Erythroblast (primary cell): ENCODE measurements at regions not wholly inside any gene's neighbourhood (a gene's known extent, or its start where the extent isn't known, plus 50 kb on each side); places are given as distances from the start of the nearest gene placed in this dataset.
"Not testable (repeated sequence)": the region's sequence is repeated elsewhere in the genome, so short reads cannot be mapped to it uniquely, and the experiment has no call there.

Experiments used
- DNase-seq, 2 experiments: peaks; one replicate each; lab custom pipeline; 2025; lab: John Stamatoyannopoulos, UW
- GATA1 ChIP-seq: IDR thresholded peaks from 2 replicates; pipeline ENCODE4 v1.6.1; 2011; ENCODE audit warnings: low read depth, mild to moderate bottlenecking, control low read depth, low read length, moderate library complexity
- POLR2A ChIP-seq: IDR thresholded peaks from 2 replicates; pipeline ENCODE4 v1.6.1; 2011; ENCODE audit warnings: mild to moderate bottlenecking, low read length

DNA sequence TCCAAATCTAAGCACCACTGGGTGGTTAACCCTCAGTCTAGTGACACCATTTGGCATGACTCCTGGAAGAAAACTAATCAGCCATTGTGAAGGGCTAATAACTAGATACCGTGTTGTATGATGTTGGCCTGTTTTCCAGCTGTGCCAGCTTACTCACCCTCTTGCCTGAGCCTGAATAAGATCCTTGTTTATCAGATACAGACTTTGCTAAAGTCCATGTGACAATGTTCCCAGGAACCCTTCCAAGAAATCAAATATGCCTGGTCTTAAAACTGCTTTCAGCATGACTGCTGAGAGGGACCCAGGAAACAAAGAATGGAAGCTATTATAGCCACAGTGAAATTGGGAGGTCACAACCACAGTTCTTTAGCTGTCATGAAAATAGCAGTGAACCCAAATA is 640.8 kb upstream of the INTU start:
- no peak for DNase-seq

DNA sequence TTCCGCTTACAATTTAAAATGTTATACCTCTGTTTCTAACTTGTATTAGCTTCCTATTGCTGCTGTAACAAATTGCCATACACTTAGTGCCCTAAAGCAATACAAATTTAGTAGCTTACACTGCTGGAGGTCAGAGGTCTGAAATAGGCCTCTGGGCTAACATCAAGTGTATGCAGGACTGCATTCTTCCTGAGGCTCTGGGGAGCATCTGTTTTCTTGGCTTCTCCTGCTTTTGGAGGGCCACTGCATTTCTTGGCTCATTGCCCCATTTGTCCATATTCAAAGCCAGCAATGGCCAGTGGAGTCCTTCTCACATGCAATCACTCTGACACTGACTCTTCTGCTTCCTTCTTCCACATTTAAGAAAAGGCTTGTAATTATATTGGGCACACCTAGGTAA is 639.8 kb upstream of the INTU start:
- TF ChIP-seq GATA1 (no peak), POLR2A (no peak)
- DNase-seq: no peak

More for the DNA sequence above, 640.8 kb upstream of the INTU start:
- no peak for TF ChIP-seq POLR2A
- no peak for TF ChIP-seq GATA1

DNA sequence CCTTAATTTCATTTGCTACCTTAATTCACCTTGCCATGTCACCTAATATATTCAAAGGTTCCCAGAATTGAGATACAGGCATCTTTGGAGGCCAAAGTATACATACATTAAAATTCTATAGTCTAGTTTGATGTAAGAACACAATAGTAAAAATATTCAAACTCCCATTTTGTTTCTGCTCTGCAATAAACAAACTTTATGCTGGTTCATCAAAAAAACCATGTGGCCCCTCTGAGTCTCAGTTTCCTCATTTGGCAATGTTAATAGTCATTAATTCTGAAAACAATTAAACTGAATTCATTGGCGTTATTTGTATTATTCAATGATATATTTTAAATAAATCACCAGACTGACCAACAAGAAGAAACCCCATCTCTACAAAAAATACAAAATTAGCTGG is 639.4 kb upstream of the INTU start:
- no peak for DNase-seq
- no peak for TF ChIP-seq POLR2A
- no peak for TF ChIP-seq GATA1

DNA sequence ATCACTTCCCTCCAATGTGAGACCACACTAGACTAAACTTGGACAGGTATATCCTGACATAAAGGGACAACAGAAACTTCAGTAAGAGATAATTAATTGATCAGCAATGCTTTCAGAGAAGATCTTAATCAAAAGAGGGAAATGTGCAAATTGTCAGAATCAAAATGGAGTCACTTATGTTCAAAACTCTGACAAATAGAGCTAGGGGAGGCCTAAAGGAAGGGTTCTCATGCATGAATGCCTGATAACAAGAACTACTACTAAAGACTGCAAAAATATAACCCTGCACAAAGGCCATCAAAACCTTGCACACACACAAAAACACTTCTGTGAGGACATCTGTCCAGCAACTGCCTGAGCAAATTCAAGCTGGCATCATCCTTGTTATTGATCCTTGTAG is 637.5 kb upstream of the INTU start:
- DNase-seq: no peak
- TF ChIP-seq POLR2A (no peak), GATA1 (no peak)

DNA sequence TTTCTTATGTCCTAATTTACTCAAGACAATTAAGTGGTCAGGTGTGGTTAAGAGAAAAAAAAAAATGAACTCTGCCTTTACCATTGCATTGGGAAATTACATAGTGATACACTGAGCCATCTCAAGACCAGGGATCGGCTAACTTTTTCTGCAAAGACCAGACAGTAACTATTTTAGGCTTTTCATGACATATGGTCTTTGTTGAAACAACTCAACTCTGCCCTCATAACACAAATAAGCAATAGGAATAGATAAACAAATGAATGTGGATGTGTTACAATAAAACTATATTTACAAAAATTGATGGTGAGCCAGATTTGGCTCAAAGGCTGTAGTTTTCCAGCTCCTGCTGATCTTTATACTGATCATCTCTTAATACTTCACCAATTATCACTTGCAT is 632.6 kb upstream of the INTU start:
- TF ChIP-seq POLR2A: no peak
- no peak for TF ChIP-seq GATA1

DNA sequence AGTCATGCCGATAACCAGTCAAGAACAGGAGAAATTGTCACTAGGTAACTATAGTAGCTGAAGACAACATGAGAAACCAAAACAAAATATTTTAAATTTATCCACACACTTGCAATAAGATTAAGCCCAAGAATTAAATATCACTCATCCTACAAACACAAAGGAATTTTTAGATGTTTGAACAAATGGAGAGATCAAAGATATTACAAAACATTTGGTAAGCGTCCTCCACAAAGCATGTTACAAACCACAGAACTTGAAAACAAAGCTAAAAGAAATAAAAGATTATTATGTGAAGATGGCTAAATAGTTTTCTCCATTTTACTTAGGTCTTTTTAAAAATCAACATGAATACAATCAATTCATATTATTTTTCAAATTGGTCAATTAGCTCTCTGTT is 631.9 kb upstream of the INTU start:
- DNase-seq: no peak
- TF ChIP-seq POLR2A (no peak), GATA1 (no peak)

More for the DNA sequence above, 632.6 kb upstream of the INTU start:
- no peak for DNase-seq

DNA sequence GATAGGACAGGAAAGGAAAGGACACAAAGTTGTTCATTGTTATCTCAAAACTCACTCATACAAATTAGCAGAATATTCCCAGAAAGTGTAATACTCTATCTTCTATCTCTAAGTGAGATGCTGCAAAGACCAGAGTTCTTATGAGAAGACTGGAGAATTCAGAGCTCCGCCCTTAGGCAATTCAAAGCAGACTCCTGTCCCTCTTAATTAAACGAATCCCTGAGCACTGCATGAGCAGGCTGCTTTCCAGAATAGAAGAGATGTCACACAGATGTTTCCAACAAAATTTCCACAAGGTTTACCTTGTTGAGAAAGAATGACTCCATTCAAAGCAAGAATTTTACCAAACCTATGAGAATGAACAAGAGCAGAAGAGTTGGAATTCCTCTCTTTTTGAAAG is 630.8 kb upstream of the INTU start:
- no peak for DNase-seq
- TF ChIP-seq GATA1 (no peak), POLR2A (no peak)

DNA sequence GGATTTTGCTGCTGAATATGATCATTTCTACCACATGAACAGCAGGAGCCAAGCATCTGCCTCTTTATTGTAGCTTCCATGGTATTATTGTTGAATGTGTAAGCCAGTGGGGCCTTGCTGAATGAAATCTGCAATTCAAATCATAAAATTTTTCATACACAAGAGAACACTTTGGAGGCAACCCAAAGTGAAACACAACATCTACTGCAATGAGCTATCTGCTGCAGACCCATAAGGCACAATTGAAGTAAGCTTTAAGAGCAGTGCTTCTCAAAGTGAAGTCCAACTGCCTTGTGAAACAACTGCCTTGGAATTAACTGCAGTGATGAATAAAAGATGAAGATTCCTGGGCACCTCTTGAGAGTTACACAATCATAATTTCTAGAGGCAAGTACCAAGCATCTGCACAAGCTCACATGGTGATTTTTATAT is 626.3 kb upstream of the INTU start:
- no peak for TF ChIP-seq POLR2A
- TF ChIP-seq GATA1: no peak
- no peak for DNase-seq

DNA sequence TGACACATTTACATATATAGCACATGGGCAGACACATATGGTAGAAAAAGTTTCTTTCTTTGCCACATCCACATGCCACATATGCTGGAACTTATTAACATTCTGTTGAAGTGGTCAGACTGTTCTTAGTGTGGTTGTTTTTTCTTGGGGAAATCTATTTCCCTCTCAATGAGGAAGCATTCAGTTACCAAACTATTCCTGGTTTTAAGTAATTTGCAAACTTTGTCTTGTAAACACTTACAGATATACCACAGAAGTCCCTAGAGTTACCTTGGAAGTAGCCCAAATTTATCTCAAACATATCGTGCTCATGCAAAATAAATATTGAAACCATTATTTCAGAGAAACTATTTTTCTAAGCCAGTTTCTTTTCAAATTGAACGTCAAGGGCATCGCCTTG is 625.5 kb upstream of the INTU start:
- no peak for TF ChIP-seq GATA1
- TF ChIP-seq POLR2A: no peak
- DNase-seq: no peak

DNA sequence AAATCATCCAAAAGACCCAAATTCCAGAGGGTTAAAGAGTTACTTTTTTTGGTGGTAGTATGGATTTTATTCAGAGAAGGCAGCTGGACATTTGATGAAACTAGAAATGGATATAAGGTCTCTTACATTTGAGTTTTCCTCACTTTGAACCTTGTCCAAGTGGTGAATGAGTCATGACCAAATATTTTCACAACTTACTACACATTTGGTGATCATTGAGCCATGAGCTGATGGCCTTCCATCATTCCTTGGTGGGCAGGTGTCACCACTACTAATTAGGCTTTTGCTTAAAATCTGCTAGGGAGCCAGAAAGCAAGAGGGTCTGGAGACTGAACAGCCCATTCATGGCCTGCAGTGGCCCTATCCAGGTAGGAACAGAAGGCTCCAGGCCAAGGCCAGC is 620.2 kb upstream of the INTU start:
- TF ChIP-seq GATA1 (no peak), POLR2A (no peak)
- no peak for DNase-seq

DNA sequence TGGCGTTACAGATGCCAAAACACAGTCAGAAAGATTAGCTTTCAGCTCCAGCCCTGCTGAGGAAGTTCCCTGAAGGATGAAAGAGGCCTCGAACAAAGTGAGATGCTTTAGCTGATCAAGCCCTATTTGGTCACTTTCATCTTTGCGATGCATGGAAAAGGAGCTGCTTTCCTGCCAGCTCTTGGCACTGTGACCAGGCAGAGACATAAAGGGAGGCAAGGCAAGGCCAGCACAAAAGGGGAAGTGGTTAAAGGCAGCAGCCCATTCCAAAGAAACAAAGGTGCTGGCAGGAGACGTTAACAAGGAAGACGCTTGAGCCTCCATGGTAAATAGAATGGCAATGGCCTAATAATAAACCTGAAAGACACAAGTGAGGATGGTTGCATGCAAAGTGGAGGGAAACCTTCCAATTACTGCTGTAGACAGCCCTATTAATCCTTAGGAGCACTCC is 617.1 kb upstream of the INTU start:
- TF ChIP-seq POLR2A: no peak
- no peak for TF ChIP-seq GATA1
- DNase-seq: no peak

DNA sequence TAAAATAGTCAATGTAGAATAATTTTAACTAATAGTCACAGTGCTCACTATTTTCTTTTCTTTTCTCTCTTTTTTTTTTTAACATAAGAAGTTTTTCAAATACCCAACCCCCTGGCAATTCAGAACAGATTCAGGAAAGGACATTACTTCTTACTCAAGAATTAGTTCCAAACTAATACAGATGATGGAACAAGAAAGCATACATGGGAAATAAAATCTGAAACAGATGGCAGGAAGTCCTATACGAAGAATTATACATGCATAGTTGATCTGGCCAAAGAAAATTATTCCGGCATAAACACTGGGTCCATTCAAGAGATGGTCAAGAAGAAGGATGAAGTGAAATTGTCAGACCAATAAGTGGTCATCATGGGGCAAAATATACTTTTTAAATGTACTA is 614.4 kb upstream of the INTU start:
- DNase-seq: no peak
- no peak for TF ChIP-seq POLR2A
- TF ChIP-seq GATA1: no peak

DNA sequence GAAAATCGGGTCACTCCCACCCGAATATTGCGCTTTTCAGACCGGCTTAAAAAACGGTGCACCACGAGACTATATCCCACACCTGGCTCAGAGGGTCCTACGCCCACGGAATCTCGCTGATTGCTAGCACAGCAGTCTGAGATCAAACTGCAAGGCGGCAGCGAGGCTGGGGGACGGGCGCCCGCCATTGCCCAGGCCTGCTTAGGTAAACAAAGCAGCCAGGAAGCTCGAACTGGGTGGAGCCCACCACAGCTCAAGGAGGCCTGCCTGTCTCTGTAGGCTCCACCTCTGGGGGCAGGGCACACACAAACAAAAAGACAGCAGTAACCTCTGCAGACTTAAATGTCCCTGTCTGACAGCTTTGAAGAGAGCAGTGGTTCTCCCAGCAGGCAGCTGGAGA is 611.9 kb upstream of the INTU start:
- DNase-seq: not testable (repeated sequence)

DNA sequence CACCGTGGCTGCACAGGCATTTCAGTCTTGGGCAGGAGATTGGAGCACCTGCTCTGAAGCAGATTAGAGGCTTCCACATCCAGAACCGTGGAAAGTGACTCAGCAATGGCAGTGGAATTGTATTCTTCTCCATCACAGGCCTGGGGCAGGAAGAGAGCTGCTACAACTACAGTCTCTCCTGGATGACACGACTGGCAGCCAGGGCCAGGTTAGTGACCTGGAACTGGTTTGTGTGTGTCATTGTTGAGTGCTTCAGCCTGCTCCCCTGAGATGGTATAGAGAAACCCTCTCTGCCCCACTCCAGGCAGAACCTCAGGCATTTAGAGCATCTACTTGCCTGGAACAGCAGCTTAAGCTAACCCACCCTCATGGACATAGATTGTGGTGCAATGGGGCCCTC is 596.5 kb upstream of the INTU start:
- no peak for TF ChIP-seq POLR2A
- TF ChIP-seq GATA1: no peak
- DNase-seq: no peak

DNA sequence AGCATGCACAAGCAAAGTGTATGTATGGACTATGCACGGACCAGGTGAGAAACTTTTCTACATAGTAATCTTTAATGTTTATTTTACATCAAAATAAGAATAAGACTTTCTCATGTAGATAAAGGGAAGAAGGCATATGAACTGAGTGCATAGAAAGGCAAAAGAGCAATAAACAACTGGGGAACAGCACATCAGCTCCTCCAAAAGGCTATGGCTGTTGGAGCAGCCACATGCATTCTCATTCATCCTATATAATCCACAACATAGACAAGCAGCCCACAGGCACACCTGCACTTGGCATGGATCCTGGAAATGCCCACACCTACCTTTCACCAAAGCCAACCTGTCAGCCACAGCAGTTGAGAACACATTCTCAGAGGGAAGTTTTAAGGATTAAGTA is 586.9 kb upstream of the INTU start:
- TF ChIP-seq POLR2A (no peak), GATA1 (no peak)
- no peak for DNase-seq

DNA sequence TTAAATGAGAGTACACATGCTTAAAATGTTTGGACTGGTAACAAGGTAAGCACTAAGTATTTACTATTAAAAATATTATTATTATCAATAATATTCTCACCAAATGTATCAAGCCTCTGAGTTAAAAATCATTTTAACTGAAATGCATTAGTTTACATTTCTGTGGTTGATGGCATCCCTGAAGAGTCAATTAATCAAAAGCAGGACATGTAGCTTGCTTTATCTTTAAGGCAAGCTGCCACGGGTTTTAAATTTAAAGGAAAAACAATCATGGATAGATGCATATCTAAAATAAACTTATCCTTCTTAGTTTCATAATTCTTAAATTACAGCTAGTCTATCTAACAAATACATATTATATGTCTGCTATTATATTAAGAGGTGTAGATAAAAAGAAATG is 584.8 kb upstream of the INTU start:
- DNase-seq: no peak
- no peak for TF ChIP-seq POLR2A
- no peak for TF ChIP-seq GATA1
